ENCODE measurements at regions not wholly inside any gene's neighbourhood (a gene's known extent, or its start where the extent isn't known, plus 50 kb on each side); places are given as distances from the start of the nearest gene placed in this dataset. TPM values are rescaled to one million over a fixed set of nuclear protein-coding genes. Genes with fewer than 3 reads are reported as not detected.

DNA sequence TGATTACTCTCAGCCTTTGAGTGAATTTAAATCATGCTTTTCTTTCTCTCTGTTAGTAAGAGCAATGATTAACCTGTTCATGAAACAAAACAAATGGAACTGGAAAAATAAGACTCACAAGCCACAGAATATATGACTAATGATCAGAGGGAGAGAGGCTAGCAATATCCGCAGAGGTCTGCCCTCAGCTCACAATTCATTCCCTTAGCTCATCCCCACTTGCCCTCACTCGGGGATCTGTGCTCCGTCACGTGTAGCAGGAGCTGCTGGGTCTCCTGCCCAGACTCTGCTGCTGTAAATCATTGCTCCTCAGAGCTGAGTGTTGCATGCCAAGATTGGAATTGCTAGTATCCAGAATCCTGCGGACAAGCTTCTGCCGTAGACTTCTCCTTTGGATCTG lies 53.1 kb upstream of the GNG2 start:
- Histone ChIP-seq H3K79me2 (ENCODE audit: insufficient read depth, low read length) (no peaks in the 10 kb centered on the region), H3K27me3 (ENCODE audit: insufficient read depth, low read length) (peaks cover 5% of the 10 kb centered on the region), H3K36me3 (ENCODE audit: insufficient read depth, low read length) (no peaks in the 10 kb centered on the region), H3K4me1 (ENCODE audit: insufficient read depth, low read length) (no peaks in the 10 kb centered on the region), H3K27ac (ENCODE audit: low read depth, low read length) (no peak overlapping the region), H3K9me3 (ENCODE audit: low read depth, low read length) (no peaks in the 10 kb centered on the region), H3K4me3 (ENCODE audit: insufficient read depth, low read length) (no peak overlapping the region), H4K20me1 (ENCODE audit: insufficient read depth, low read length) (no peaks in the 10 kb centered on the region), H2AFZ (ENCODE audit: low read length) (no peak overlapping the region), H3K4me2 (ENCODE audit: insufficient read depth, low read length) (no peak overlapping the region)
- no peak for DNase-seq (ENCODE audit: insufficient read length, low spot score, missing footprints)
- TF ChIP-seq, protein P1, sequence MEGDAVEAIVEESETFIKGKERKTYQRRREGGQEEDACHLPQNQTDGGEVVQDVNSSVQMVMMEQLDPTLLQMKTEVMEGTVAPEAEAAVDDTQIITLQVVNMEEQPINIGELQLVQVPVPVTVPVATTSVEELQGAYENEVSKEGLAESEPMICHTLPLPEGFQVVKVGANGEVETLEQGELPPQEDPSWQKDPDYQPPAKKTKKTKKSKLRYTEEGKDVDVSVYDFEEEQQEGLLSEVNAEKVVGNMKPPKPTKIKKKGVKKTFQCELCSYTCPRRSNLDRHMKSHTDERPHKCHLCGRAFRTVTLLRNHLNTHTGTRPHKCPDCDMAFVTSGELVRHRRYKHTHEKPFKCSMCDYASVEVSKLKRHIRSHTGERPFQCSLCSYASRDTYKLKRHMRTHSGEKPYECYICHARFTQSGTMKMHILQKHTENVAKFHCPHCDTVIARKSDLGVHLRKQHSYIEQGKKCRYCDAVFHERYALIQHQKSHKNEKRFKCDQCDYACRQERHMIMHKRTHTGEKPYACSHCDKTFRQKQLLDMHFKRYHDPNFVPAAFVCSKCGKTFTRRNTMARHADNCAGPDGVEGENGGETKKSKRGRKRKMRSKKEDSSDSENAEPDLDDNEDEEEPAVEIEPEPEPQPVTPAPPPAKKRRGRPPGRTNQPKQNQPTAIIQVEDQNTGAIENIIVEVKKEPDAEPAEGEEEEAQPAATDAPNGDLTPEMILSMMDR (IDR thresholded peaks at IDR 0.05; ENCODE audit: extremely low read depth, low read depth, low read length): no peak

Small RNA genes in the stretch of these regions (small RNA-seq; reads per million reads assigned to genes)
- gene AL079307.3: not detected

All from osteoblast (primary cell).